CD4-positive, alpha-beta T cell (primary cell): ENCODE measurements at regions not wholly inside any gene's neighbourhood (a gene's known extent, or its start where the extent isn't known, plus 50 kb on each side); places are given as distances from the start of the nearest gene placed in this dataset.

Experiments
- ATAC-seq: fragments of 200-7000 bp; cut with Tn5 transposase; one replicate; pipeline ENCODE4 v1.10.0; 2022; ENCODE audit warnings: mild to moderate bottlenecking; ENCODE audit not compliant: poor library complexity
- CTCF ChIA-PET: fragments of 350-600 bp; sonication (Branson Sonifier 250); formaldehyde crosslinking; loops from one replicate; lab custom pipeline; 2021; ENCODE audit warnings: antibody characterized with exemption, inconsistent platforms; lab: Charles Lee
- POLR2A ChIA-PET: fragments of 350-600 bp; sonication (Branson Sonifier 250); formaldehyde crosslinking; loops from one replicate; lab custom pipeline; 2021; ENCODE audit warnings: antibody characterized with exemption, inconsistent platforms; lab: Charles Lee
- DNase-seq, 14 experiments: peaks; one replicate each; pipeline ENCODE4 v3.0.0-alpha.2; 2013 to 2020; ENCODE audit warnings: mixed read lengths in 2 of 14
- H3K27ac ChIP-seq, 2 donors: one replicate each; pipeline versions ENCODE4 v1.5.1 to v1.7.0; 2013; ENCODE audit warnings: low read length in 2 of 2, low read depth in 1 of 2, mild to moderate bottlenecking in 1 of 2
- H3K27me3 ChIP-seq, 2 experiments: 1 replicate in 1 of 2; 2 replicates in 1 of 2; pipeline versions ENCODE4 v1.6.1 to v1.7.0; 2013; ENCODE audit warnings: low read length in 2 of 2, control low read depth in 1 of 2, mild to moderate bottlenecking in 1 of 2, moderate library complexity in 1 of 2; ENCODE audit not compliant: insufficient read depth in 2 of 2, control insufficient read depth in 1 of 2
- H3K36me3 ChIP-seq: one replicate; pipeline ENCODE4 v1.6.1; 2013; ENCODE audit warnings: low read length, control low read depth; ENCODE audit not compliant: insufficient read depth
- H3K4me1 ChIP-seq: one replicate; pipeline ENCODE4 v1.6.1; 2013; ENCODE audit warnings: low read length, control low read depth; ENCODE audit not compliant: insufficient read depth
- H3K4me3 ChIP-seq: one replicate; pipeline ENCODE4 v1.5.1; 2013; ENCODE audit warnings: mild to moderate bottlenecking, low read length, moderate library complexity
- H3K9me3 ChIP-seq, 2 experiments: 1 replicate in 1 of 2; 2 replicates in 1 of 2; pipeline versions ENCODE4 v1.6.1 to v1.7.0; 2013; ENCODE audit warnings: low read length in 2 of 2, mild to moderate bottlenecking in 2 of 2, control low read depth in 1 of 2, moderate library complexity in 1 of 2; ENCODE audit not compliant: control insufficient read depth in 1 of 2, insufficient read depth in 1 of 2
- H3K27ac Mint-ChIP-seq: one replicate; pipeline ENCODE4 v1.8.0; 2020; ENCODE audit warnings: mixed read lengths
- H3K27me3 Mint-ChIP-seq: one replicate; pipeline ENCODE4 v1.8.0; 2021; ENCODE audit warnings: mixed read lengths
- H3K36me3 Mint-ChIP-seq: one replicate; pipeline ENCODE4 v1.8.0; 2021; ENCODE audit warnings: low read depth, mixed read lengths
- H3K4me1 Mint-ChIP-seq: one replicate; pipeline ENCODE4 v1.8.0; 2021; ENCODE audit warnings: low read depth, mixed read lengths
- H3K4me3 Mint-ChIP-seq: one replicate; pipeline ENCODE4 v1.8.0; 2020; ENCODE audit warnings: mild to moderate bottlenecking, mixed read lengths
- H3K9me3 Mint-ChIP-seq: one replicate; pipeline ENCODE4 v1.8.0; 2020; ENCODE audit warnings: mixed read lengths
- intact Hi-C, 2 experiments: fragments of 100-400 bp; cut with DNase I in 1 of 2; cut with micrococcal nuclease in 1 of 2; formaldehyde crosslinking; loops; one replicate each; pipeline versions ENCODE4 v1.15.1 to v1.9.0; 2023 to 2025; cut with DNase I, micrococcal nuclease
- TF ChIP-seq, protein P1 (sequence below): fragments of 200-600 bp; IDR thresholded peaks from one replicate; pipeline ENCODE4 v1.8.0; 2022; ENCODE audit warnings: antibody characterized with exemption, mild to moderate bottlenecking

DNA sequence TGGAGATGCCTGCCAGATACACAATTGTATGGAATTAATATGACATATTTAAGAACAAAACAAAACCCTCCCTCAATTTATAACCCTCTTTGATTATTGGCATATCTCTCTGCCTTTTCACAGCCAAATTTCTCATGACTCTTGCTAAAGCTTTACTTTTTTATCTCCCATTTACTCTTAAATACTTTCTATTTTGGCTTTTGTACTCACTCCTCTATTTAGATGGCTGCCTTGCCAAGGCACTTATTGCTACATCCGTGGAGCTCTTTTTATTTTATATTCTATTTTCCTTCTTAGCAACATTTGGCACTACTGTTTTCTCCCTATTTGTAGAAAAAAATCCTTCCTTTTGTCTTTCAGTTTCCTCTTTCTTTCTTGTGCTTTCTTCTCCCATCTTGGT lies 466.4 kb upstream of the CWC22 start:
- Mint-ChIP-seq H3K27me3 (no peaks in the 10 kb centered on the region), H3K36me3 (no peaks in the 10 kb centered on the region), H3K27ac (no peak overlapping the region), H3K4me3 (no peak overlapping the region), H3K9me3 (no peaks in the 10 kb centered on the region), H3K4me1 (no peaks in the 10 kb centered on the region)
- POLR2A ChIA-PET, result no interaction called here
- no peak overlapping the region for H3K4me3 ChIP-seq
- ATAC-seq (no peak), DNase-seq (no peak)
- H3K4me1 ChIP-seq, result no peaks in the 10 kb centered on the region
- TF ChIP-seq, protein P1, sequence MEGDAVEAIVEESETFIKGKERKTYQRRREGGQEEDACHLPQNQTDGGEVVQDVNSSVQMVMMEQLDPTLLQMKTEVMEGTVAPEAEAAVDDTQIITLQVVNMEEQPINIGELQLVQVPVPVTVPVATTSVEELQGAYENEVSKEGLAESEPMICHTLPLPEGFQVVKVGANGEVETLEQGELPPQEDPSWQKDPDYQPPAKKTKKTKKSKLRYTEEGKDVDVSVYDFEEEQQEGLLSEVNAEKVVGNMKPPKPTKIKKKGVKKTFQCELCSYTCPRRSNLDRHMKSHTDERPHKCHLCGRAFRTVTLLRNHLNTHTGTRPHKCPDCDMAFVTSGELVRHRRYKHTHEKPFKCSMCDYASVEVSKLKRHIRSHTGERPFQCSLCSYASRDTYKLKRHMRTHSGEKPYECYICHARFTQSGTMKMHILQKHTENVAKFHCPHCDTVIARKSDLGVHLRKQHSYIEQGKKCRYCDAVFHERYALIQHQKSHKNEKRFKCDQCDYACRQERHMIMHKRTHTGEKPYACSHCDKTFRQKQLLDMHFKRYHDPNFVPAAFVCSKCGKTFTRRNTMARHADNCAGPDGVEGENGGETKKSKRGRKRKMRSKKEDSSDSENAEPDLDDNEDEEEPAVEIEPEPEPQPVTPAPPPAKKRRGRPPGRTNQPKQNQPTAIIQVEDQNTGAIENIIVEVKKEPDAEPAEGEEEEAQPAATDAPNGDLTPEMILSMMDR, result no peak
- CTCF ChIA-PET, result no interaction called here
- H3K9me3 ChIP-seq, result peaks cover 0 to 3% of the 10 kb centered on the region in 2 experiments
- H3K27ac ChIP-seq, result no peak overlapping the region
- intact Hi-C loops, result no loop called here
- H3K36me3 ChIP-seq, result no peaks in the 10 kb centered on the region
- no peaks in the 10 kb centered on the region for H3K27me3 ChIP-seq

DNA sequence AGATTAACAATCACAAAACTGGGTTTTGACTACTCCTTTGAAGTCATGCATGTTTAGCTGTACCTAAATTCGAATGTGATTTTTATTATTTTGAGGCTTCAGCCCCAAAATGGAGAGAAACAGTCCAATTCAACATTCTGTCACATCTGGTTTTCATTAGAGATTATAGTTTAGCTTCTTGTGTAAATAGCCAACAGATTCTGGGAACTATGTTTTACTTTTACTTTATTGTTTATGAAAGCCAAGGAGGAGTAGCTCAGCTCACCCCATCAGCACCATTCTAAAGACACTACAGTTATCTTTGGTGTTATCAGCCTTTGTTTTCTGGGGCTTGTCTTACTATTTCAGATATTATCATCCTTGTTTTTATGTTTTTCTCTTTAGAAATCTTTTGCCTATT lies 465.0 kb upstream of the CWC22 start:
- POLR2A ChIA-PET, result no interaction called here
- ATAC-seq, result no peak
- Histone ChIP-seq H3K9me3 (peaks cover 0 to 3% of the 10 kb centered on the region in 2 experiments), H3K27ac (no peak overlapping the region), H3K36me3 (no peaks in the 10 kb centered on the region), H3K27me3 (no peaks in the 10 kb centered on the region), H3K4me3 (no peak overlapping the region), H3K4me1 (no peaks in the 10 kb centered on the region)
- H3K4me1 Mint-ChIP-seq, result no peaks in the 10 kb centered on the region
- CTCF ChIA-PET, result no interaction called here
- intact Hi-C loops, result no loop called here
- peaks cover 3% of the 10 kb centered on the region for H3K9me3 Mint-ChIP-seq
- TF ChIP-seq, protein P1, result no peak
- H3K27me3 Mint-ChIP-seq, result no peaks in the 10 kb centered on the region
- H3K4me3 Mint-ChIP-seq, result no peak overlapping the region
- DNase-seq, result no peak
- no peak overlapping the region for H3K27ac Mint-ChIP-seq
- no peaks in the 10 kb centered on the region for H3K36me3 Mint-ChIP-seq

DNA sequence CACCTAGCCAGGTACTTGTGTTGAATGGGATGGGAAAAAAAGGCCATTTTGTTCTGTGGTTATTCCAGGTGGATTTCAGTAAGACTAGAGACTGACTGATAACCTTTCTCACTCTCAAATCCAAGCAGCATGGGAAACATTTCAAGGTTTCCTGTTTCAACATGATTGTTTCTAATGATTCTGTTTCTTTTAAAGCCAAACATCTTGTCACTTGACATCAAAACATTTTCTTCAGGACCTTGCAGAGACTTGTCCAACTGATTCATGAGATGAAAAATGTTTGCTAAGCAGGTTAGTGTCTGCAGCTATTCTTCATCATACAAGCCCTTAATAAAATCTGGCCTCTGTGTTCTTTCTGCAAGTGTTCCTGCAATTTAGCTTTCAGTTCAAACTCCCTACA lies 456.5 kb upstream of the CWC22 start:
- H3K27ac Mint-ChIP-seq, result no peak overlapping the region
- Histone ChIP-seq H3K4me3 (no peak overlapping the region), H3K36me3 (no peaks in the 10 kb centered on the region), H3K9me3 (no peaks in the 10 kb centered on the region), H3K27me3 (no peaks in the 10 kb centered on the region), H3K27ac (no peak overlapping the region), H3K4me1 (no peaks in the 10 kb centered on the region)
- DNase-seq, result no peak
- peaks cover 3% of the 10 kb centered on the region for H3K9me3 Mint-ChIP-seq
- H3K27me3 Mint-ChIP-seq, result no peaks in the 10 kb centered on the region
- no peaks in the 10 kb centered on the region for H3K4me1 Mint-ChIP-seq
- TF ChIP-seq, protein P1, result no peak
- ChIA-PET POLR2A (no interaction called here), CTCF (no interaction called here)
- H3K36me3 Mint-ChIP-seq, result no peaks in the 10 kb centered on the region
- ATAC-seq, result no peak
- no peak overlapping the region for H3K4me3 Mint-ChIP-seq
- intact Hi-C loops, result no loop called here
